Hematopoietic multipotent progenitor cell treated with erythropoietin and hydrocortisone succinate and interleukin-3 and kit ligand, for 6 days (in vitro differentiated cells): ENCODE measurements at regions not wholly inside any gene's neighbourhood (a gene's known extent, or its start where the extent isn't known, plus 50 kb on each side); places are given as distances from the start of the nearest gene placed in this dataset.
"Not testable (repeated sequence)": the region's sequence is repeated elsewhere in the genome, so short reads cannot be mapped to it uniquely, and the experiment has no call there.

Source experiments
- DNase-seq: peaks from one replicate; pipeline ENCODE4 v3.0.0-alpha.2; 2015

- DNase-seq: no peak
Measured at GRCh38 chr4:149870008-149870407, 54.4 kb upstream of the IQCM start.

- no peak for DNase-seq
Measured at GRCh38 chr4:149881744-149882143, 66.1 kb upstream of the IQCM start.

- DNase-seq: no peak
Measured at GRCh38 chr4:149882251-149882650, 66.6 kb upstream of the IQCM start.

- DNase-seq: no peak
Measured at GRCh38 chr4:149884046-149884445, 68.4 kb upstream of the IQCM start.

GRCh38 chr4:149884529-149885181, 69.0 kb upstream of the IQCM start:
- DNase-seq: no peak

- no peak for DNase-seq
Measured at GRCh38 chr4:149885896-149886295, 70.3 kb upstream of the IQCM start.

- DNase-seq: no peak
Measured at GRCh38 chr4:149886786-149887490, 71.3 kb upstream of the IQCM start.

- no peak for DNase-seq
Measured at GRCh38 chr4:149889991-149890390, 74.3 kb upstream of the IQCM start.

- DNase-seq: no peak
Measured at GRCh38 chr4:149890531-149890930, 74.9 kb upstream of the IQCM start.

- no peak for DNase-seq
Measured at GRCh38 chr4:149891426-149891825, 75.8 kb upstream of the IQCM start.

GRCh38 chr4:149896432-149896831, 80.8 kb upstream of the IQCM start:
- no peak for DNase-seq

GRCh38 chr4:149897783-149898182, 82.1 kb upstream of the IQCM start:
- DNase-seq: peak; percentile 21

- DNase-seq: no peak
Measured at GRCh38 chr4:149901128-149901527, 85.5 kb upstream of the IQCM start.

GRCh38 chr4:149902242-149902641, 86.6 kb upstream of the IQCM start:
- DNase-seq: no peak

- no peak for DNase-seq
Measured at GRCh38 chr4:149910177-149910576, 94.5 kb upstream of the IQCM start.

- DNase-seq: no peak
Measured at GRCh38 chr4:149910604-149911350, 95.1 kb upstream of the IQCM start.

GRCh38 chr4:149911354-149911753, 95.7 kb upstream of the IQCM start:
- no peak for DNase-seq

GRCh38 chr4:149912000-149912399, 96.4 kb upstream of the IQCM start:
- no peak for DNase-seq

- peak; percentile 82 for DNase-seq
Measured at GRCh38 chr4:149914119-149915115, 98.8 kb upstream of the IQCM start.

- not testable (repeated sequence) for DNase-seq
Measured at GRCh38 chr4:149915735-149916134, 100.1 kb upstream of the IQCM start.

GRCh38 chr4:149923736-149924135, 108.1 kb upstream of the IQCM start:
- no peak for DNase-seq

GRCh38 chr4:149927514-149927913, 111.9 kb upstream of the IQCM start:
- DNase-seq: no peak

- no peak for DNase-seq
Measured at GRCh38 chr4:149928507-149928906, 112.9 kb upstream of the IQCM start.
